Pancreas (tissue), 10 donors: ENCODE measurements at regions not wholly inside any gene's neighbourhood (a gene's known extent, or its start where the extent isn't known, plus 50 kb on each side); places are given as distances from the start of the nearest gene placed in this dataset.

Source experiments
- ATAC-seq, 4 donors: fragments of 200-7000 bp; cut with Tn5 transposase; one replicate each; pipeline versions ENCODE4 v1.8.0 to v1.9.1; 2020; ENCODE audit warnings: mild to moderate bottlenecking in 4 of 4, moderate library complexity in 4 of 4
- DNase-seq, 6 donors: peaks; one replicate each; pipeline ENCODE4 v3.0.0-alpha.2; 2020
- FAIRE-seq: peaks from 2 replicates; lab custom pipeline; 2012; peaks lifted over from hg19 to GRCh38; lab: Jason Lieb, UNC
- H3K27ac ChIP-seq, 4 donors: fragments of 200-600 bp; sonication (generic); 1 replicate in 3 of 4; 2 replicates in 1 of 4; pipeline versions ENCODE4 v1.5.0 to v1.8.0; 2020
- H3K27me3 ChIP-seq, 4 donors: fragments of 200-600 bp; one replicate each; pipeline ENCODE4 v1.8.0; 2021
- H3K36me3 ChIP-seq, 3 donors: fragments of 200-600 bp; sonication (generic) in 1 of 3; one replicate each; pipeline versions ENCODE4 v1.5.0 to v1.8.0; 2020 to 2021
- H3K4me1 ChIP-seq, 3 donors: fragments of 200-600 bp; one replicate each; pipeline ENCODE4 v1.8.0; 2021
- H3K4me3 ChIP-seq, 4 donors: fragments of 200-600 bp; sonication (generic) in 2 of 4; one replicate each; pipeline versions ENCODE4 v1.5.0 to v1.8.0; 2020 to 2021
- H3K9me3 ChIP-seq, 4 donors: fragments of 200-600 bp; one replicate each; pipeline ENCODE4 v1.8.0; 2021
- CTCF ChIP-seq, 4 donors: fragments of 200-600 bp; sonication (generic) in 3 of 4; IDR thresholded peaks; one replicate each; pipeline versions ENCODE4 v1.5.0 to v1.8.0; 2021; ENCODE audit warnings: antibody characterized with exemption in 4 of 4
- WGBS, 2 donors: extraction: QIAGEN DNeasy Blood & Tissue Kit; methylation state at CpG; one replicate each; pipeline ENCODE4 v1.1.7; 2013; 5-methylcytosine and 5-hydroxymethylcytosine counted together
- intact Hi-C, 3 donors: fragments of 100-400 bp; cut with DNase I; formaldehyde crosslinking; loops; one replicate each; pipeline versions ENCODE4 v1.11.1 to v1.14.2; 2022
- donor health status: healthy with polysubstance abuse.
- donor health status: DM: no; HTN: no; CAD: no; lungs with moderate emphysema.
- donor health status: DM: no; HTN: no; CAD: no.
- donor health status: control.
- donor health status: control.
- donor health status: Bipolar disorder and iron deficiency.
- donor health status: DM: yes; HTN: yes; CAD: no.
- donor health status: DM: no; HTN: no; CAD: no.
- donor health status: DM: no; HTN: no; CAD: no.
- donor health status: DM: yes; HTN: yes; CAD: no.

- DNase-seq = no peak
- Histone ChIP-seq H3K36me3 (no peaks in the 10 kb centered on the region), H3K4me1 (no peaks in the 10 kb centered on the region), H3K27ac (no peak overlapping the region), H3K27me3 (no peaks in the 10 kb centered on the region), H3K4me3 (no peak overlapping the region), H3K9me3 (no peaks in the 10 kb centered on the region)
- intact Hi-C loops = no loop called here
- 24 to 29% methylated on average over 3 of the region's 3 CpGs for WGBS, 2 donors
- no peak for TF ChIP-seq CTCF (IDR thresholded peaks at IDR 0.05)
- no peak for FAIRE-seq
- ATAC-seq = no peak
Measured at GRCh38 chr2:186918495-186918894, 69.5 kb upstream of the ZSWIM2 start.

GRCh38 chr2:186917866-186918265 lies 68.9 kb upstream of the ZSWIM2 start:
- FAIRE-seq (no peak), ATAC-seq (no peak), DNase-seq (no peak)
- Histone ChIP-seq H3K27ac (no peak overlapping the region), H3K27me3 (no peaks in the 10 kb centered on the region), H3K9me3 (no peaks in the 10 kb centered on the region), H3K4me1 (no peaks in the 10 kb centered on the region), H3K4me3 (no peak overlapping the region), H3K36me3 (no peaks in the 10 kb centered on the region)
- intact Hi-C loops = no loop called here
- WGBS, 2 donors = 52 to 65% methylated on average over 3 of the region's 3 CpGs
- no peak for TF ChIP-seq CTCF (IDR thresholded peaks at IDR 0.05)

- FAIRE-seq (no peak), DNase-seq (no peak), ATAC-seq (no peak)
- no peak overlapping the region for H3K4me3 ChIP-seq
- WGBS, 2 donors = 53 to 66% methylated on average over 5 of the region's 5 CpGs
- intact Hi-C loops = no loop called here
- H3K27me3 ChIP-seq = no peaks in the 10 kb centered on the region
- H3K4me1 ChIP-seq = no peaks in the 10 kb centered on the region
- no peak for TF ChIP-seq CTCF (IDR thresholded peaks at IDR 0.05)
- no peak overlapping the region for H3K27ac ChIP-seq
- no peaks in the 10 kb centered on the region for H3K9me3 ChIP-seq
- H3K36me3 ChIP-seq = no peaks in the 10 kb centered on the region
Measured at GRCh38 chr2:186913870-186914269, 64.9 kb upstream of the ZSWIM2 start.

- H3K4me3 ChIP-seq = no peak overlapping the region
- H3K4me1 ChIP-seq = no peaks in the 10 kb centered on the region
- no peaks in the 10 kb centered on the region for H3K9me3 ChIP-seq
- intact Hi-C loops = no loop called here
- H3K27ac ChIP-seq = no peak overlapping the region
- H3K36me3 ChIP-seq = no peaks in the 10 kb centered on the region
- no peaks in the 10 kb centered on the region for H3K27me3 ChIP-seq
- TF ChIP-seq CTCF (IDR thresholded peaks at IDR 0.05) = no peak
- 37 to 46% methylated on average over 2 of the region's 2 CpGs for WGBS, 2 donors
- FAIRE-seq (no peak), DNase-seq (no peak), ATAC-seq (no peak)
Measured at GRCh38 chr2:186912979-186913378, 64.0 kb upstream of the ZSWIM2 start.

- ATAC-seq (no peak), FAIRE-seq (no peak), DNase-seq (peak in 1 of 6 donors; percentile 38)
- no peak for TF ChIP-seq CTCF (IDR thresholded peaks at IDR 0.05)
- no peak overlapping the region for H3K4me3 ChIP-seq
- H3K27me3 ChIP-seq = no peaks in the 10 kb centered on the region
- H3K9me3 ChIP-seq = no peaks in the 10 kb centered on the region
- WGBS, 2 donors = 60 to 68% methylated on average over 8 of the region's 8 CpGs
- H3K4me1 ChIP-seq = no peaks in the 10 kb centered on the region
- no peaks in the 10 kb centered on the region for H3K36me3 ChIP-seq
- H3K27ac ChIP-seq = no peak overlapping the region
- intact Hi-C loops = no loop called here
Measured at GRCh38 chr2:186911551-186912085, 62.6 kb upstream of the ZSWIM2 start.
